ENCODE measurements at regions not wholly inside any gene's neighbourhood (a gene's known extent, or its start where the extent isn't known, plus 50 kb on each side); places are given as distances from the start of the nearest gene placed in this dataset.
"Not testable (repeated sequence)": the region's sequence is repeated elsewhere in the genome, so short reads cannot be mapped to it uniquely, and the experiment has no call there.

- DNase-seq (ENCODE audit: low read depth): no peak
Measured at GRCh38 chr5:158058208-158059120, 199.5 kb upstream of the CLINT1 start.

- DNase-seq (ENCODE audit: low read depth): no peak
Measured at GRCh38 chr5:158056130-158056825, 197.3 kb upstream of the CLINT1 start.

DNA sequence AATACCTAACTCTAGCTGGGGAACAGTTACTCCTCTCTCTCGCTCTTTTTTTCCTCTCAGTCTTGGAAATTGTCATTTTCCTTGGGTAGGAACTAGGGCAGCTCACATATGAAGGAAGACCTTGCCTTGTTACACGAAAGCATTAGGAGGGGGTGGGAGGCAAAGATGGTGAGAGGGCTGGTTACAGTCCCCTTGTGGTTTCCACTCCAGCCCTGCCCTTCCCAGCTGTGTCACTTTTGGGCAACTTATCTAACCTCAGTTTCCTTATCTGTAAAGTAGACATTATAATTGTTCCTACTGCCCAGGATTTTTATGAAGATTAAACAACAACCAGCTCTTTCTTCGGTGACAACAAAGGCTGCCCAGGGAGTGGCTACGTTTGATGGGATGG is 196.2 kb upstream of the CLINT1 start:
- DNase-seq (ENCODE audit: low read depth): no peak

- no peak for DNase-seq (ENCODE audit: low read depth)
Measured at GRCh38 chr5:158054223-158055110, 195.5 kb upstream of the CLINT1 start.

DNA sequence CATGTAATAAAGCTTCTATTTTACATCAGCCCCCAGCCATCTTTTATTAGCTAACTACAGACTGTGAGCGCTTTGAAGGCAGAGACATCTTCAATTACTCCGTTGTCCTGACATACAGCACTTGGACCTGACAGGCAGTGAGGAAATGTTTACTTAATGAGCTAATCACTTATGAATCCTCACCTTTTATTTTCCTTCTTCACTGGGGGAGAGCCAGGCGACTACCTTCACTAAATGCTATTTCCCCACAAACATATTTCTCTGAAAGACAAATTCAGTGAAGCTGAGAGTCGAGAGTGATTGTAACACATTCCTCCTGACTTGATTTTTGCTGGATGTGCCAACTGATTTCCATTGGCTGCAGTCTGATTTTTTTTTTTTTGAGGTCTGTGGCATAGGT is 192.1 kb upstream of the CLINT1 start:
- DNase-seq (ENCODE audit: low read depth): no peak

DNA sequence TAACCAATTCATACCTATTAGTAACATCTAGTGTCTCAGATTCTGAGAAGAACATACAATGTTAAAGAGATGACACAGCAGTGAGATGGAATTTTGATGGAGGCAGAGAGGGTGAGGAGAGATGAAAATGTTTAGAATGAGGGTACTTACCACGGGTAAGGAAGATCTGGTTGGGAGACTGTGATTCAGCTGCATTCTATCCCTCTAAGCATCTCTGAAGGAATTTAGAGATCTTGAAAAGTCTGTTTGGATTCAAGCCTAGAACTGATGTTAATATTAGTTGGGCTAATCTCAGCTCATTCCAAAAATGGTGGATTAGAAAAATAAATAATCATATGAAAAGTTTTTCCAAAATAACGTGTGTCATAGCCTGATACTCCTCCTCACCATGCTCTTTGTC is 191.5 kb upstream of the CLINT1 start:
- no peak for DNase-seq (ENCODE audit: low read depth)

GRCh38 chr5:158049459-158049858 is 190.5 kb upstream of the CLINT1 start:
- no peak for DNase-seq (ENCODE audit: low read depth)

DNA sequence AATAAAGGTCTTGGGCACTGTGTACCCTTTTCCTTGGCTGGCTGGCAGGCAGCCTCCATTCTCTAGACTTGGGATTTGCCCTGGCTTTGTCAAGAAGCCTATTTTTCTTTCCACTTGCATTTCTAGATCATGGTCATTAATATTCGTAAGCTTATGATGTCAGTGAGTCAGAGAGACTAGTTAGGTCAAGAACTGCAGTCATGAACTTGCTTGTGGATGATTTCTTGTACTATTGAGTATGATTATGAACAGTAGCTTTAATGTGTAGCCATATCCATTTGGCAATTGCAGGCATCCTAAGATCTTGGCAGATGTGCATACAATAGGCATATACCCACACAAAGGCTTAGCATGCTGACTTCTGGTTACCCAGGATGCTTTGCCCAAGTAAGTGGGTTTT is 186.8 kb upstream of the CLINT1 start:
- no peak for DNase-seq (ENCODE audit: low read depth)

DNA sequence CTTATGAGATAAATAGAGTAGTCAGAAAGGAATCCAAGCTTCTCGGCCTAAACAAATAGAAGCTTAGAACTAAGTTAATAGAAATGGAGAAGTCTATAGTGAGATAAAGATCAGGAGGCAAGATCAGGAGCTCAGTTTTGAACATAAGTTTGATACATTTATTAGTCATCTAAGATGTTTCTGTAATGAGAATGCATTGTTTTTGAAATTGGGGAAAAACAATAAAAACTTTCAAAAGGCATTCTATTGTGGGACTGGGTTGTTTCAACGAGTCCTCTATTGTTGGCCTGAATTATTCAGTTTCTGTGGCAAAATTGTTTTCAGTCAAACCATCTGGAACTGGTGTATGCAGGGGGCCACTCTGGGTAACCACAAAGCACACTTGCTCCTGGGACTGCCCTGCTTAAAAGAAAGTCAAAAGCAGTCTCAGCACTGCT is 181.0 kb upstream of the CLINT1 start:
- DNase-seq (ENCODE audit: low read depth): no peak

DNA sequence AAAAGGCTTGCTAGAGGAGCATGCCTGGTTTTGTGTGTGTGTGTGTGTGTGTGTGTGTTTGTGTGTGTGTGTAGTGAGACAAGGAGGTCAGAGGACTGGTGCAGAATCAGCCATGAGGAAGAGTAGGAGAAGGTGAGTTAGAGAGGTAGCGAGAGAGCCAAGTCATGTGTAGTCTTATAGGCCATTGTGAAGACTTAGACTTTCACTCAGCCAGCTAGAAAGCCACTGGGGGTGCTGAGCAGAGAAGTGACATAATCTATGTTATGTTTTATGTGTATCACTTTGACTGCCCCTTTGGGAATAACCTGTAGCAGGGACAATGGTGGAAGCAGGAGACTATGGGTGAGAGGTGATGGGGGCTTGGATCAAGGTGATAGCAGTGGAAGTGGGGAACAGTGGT is 180.5 kb upstream of the CLINT1 start:
- DNase-seq (ENCODE audit: low read depth): no peak

- not testable (repeated sequence) for DNase-seq (ENCODE audit: low read depth)
Measured at GRCh38 chr5:158036983-158037595, 178.1 kb upstream of the CLINT1 start.

DNA sequence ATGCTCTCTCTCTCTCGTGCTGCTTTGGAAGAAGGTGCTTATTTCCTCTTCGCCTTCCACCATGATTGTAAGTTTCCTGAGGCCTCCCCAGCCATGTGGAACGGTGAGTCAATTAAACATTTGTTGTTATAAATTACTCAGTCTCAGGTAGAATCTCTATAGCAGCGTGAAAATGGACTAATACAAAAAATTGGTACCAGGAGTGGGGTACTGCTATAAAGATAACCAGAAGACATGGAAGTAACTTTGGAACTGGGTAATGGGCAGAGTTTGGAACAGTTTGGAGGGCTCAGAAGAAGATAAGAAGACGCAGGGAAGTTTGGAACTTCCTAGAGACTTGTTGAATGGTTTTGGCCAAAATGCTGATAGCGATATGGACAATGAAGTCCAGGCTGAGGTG is 175.6 kb upstream of the CLINT1 start:
- not testable (repeated sequence) for DNase-seq (ENCODE audit: low read depth)

DNA sequence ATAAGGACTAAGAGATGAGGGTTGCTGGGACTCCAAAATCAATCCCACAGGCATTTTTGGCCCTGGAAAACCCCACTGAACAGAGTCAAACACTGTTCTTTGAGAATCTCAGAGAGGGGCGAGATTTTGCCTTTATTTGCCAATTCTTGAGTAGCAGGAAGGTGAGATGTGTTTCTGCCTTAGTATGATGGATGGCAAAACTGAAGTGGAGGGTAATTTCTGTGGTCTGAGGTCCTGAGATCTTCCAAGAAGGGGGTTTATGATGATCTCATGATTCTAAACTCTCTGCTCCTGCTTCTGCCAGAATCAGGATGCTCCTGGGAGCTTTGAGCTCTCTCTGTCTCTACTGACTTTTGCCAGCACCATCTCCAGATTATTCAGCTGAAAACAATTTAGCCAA is 174.8 kb upstream of the CLINT1 start:
- no peak for DNase-seq (ENCODE audit: low read depth)

GRCh38 chr5:158033076-158033475 is 174.1 kb upstream of the CLINT1 start:
- no peak for DNase-seq (ENCODE audit: low read depth)

DNA sequence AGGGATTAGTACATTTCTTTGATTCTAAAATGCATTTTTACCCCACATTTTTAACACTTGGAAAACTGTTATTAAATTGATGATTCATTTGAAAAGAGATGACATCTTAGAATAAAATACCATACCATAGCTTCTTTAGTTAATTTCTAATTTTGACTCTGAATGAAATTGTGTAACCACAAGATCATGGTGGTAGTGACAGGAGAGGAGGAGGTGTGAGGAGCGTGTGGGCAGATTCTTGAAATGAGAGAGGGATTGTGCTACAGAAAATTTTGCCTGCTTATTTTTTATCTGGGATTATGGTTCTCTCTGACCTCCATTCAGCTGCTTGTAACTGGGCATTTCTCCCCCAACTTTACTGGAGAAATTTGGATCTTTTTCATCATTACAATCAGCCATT is 173.3 kb upstream of the CLINT1 start:
- DNase-seq (ENCODE audit: low read depth): no peak

DNA sequence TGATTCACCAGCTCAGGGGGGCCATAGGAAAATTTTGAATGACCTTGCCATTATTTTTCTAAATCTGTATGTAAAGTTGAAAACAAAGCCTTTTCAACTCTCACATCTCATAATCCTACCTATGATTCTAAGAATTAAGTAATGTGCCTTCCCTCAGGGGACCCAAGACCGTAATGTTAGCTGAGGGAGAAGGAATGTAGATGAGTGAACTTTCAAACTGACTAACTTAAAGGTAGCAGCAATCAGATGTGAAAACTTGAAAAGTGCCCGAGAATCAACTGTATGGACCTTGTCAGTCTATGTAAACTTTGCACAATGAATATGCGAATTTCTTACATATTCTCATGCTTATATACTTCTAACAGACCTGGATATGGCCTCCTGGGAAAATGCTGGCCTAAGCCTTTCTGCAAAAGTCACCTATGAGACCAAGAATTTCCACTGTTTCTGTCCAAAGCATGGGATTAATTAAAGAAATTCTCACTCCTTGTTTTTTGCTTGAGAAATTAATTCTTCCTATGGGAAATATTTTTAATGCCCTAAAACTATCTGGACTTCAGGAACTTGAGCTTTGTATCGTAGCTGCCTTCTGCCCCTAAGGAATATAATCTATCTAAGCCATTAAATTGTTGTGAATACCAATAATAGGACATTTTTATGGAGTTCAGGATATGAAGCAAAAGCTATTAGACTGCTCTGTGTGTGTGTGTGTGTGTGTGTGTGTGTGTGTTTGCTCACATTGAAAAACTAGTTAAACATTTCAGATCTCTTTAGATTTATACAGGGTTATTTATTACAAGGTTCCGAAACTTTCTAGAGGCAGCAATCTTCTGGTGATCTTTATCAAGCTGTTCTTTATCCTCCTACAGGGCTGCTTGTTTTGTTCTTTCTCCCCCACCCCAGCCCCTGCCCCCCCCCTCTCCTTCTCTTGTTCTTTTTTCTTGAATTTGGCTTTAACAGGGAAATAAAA is 169.1 kb upstream of the CLINT1 start:
- no peak for DNase-seq (ENCODE audit: low read depth)

DNA sequence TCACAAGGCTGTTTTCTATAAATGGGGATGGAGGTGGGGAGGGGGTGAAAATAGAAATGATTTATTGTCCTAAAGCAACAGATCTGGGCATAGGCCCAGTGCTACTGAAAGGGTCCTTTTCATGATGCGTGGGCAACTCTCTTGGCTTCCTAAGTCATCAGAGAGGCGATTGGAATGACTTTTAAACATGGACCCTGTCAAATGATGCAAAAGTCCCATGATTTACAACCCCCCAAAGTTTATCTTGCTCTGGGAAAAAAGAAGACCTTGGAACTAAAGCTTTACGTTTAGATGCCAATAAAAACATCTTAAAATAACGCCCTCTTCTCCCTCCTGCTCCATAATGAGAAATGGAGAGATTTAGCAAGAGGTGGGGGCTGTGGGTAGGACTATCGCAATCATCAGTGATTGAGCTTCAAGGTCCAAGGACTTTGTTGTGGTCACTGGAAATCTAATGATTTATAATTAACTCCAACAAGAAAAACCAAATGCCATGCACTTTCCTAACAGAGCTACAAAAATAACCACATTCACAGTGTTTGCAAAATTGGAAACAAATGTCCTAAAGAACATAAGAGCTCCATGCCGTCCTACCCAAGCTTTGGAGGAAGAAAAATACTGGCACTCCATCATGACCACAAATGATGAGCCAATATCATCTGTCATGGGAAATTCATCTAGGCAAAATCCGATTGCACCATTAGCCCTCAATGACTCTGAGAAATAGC is 167.5 kb upstream of the CLINT1 start:
- DNase-seq (ENCODE audit: low read depth): no peak

DNA sequence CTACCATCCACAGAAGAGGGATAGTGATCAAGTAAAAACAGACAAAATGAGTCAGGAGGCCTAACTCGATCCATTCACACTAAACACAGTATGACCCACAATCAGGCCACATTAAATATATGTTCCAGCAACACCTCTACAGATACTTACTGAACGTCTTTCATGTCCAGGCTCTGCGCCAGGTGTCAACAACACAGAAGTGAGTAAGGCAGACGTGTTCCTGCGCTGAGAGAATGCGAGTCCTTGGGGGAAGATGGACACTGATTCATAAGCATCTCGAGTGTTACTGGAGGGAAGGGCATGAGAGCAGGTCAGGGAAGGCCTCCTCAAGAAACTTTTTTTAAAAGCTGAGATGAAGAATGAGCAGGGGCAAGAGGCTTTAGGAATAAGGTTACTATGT is 164.3 kb upstream of the CLINT1 start:
- DNase-seq (ENCODE audit: low read depth): no peak

DNA sequence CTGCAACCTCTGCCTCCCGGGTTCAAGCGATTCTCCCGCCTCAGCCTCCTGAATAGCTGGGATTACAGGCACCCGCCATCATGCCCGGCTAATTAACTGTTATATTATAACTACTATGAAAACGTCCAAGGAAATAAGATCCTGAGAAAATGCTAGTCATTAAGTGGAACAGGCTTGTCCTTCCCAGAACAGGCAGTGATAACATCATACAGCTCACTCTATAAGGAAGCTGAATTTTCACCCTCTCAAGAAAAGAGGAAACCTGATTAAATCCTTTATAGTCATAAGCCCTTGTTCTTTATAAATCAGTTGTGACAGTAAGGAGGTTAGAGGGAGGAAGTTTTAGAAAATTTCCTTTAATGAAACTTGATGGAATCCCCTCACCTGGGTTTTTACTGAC is 163.9 kb upstream of the CLINT1 start:
- DNase-seq (ENCODE audit: low read depth): no peak

DNA sequence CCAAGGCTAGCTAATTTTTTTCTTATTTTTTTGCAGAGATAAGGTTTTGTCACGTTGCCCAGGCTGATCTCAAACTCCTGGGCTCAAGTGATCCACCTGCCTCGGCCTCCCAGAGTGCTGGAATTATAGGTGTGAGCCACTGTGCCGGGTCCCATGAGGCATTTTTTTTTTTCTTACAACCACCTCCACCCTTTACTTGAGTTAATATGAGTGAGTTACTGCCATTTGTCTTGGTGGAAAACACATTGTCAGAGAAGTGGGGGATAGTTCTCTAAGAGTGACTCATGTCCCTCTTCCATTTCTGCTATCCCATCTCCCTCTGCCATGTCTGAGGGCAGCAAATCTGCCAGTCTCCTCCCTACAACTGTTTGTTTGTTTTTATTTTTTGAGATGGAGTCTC is 163.4 kb upstream of the CLINT1 start:
- no peak for DNase-seq (ENCODE audit: low read depth)
